ENCODE measurements at regions not wholly inside any gene's neighbourhood (a gene's known extent, or its start where the extent isn't known, plus 50 kb on each side); places are given as distances from the start of the nearest gene placed in this dataset.
A peak's percentile ranks its signal among the peaks of the same experiment; 100 is the strongest.

GRCh38 chr13:107157271-107157670 lies 589.3 kb upstream of the ARGLU1 start:
- ChIA-PET POLR2A (ENCODE audit: unreplicated experiment) (no interaction called here), CTCF (interaction anchor here (0.6 kb wide), 1 partner anchor 45 kb away, joined by 5 read pairs; no protein-coding TSS in a partner anchor)
- H3K9me3 ChIP-seq (ENCODE audit: low read length): no peaks in the 10 kb centered on the region
- no peaks in the 10 kb centered on the region for H3K9me2 ChIP-seq (replicated peaks; ENCODE audit: low read length)
- H3K27ac ChIP-seq (ENCODE audit: low read length): no peak overlapping the region
- H3K36me3 ChIP-seq (ENCODE audit: low read depth, low read length): no peaks in the 10 kb centered on the region
- ATAC-seq (no peak), DNase-seq (no peak)
- no peaks in the 10 kb centered on the region for H4K20me1 ChIP-seq (ENCODE audit: low read length)
- no peak overlapping the region for H3K4me2 ChIP-seq (ENCODE audit: low read length)
- intact Hi-C loops (cut with micrococcal nuclease): no loop called here
- H3K4me1 ChIP-seq (ENCODE audit: insufficient read depth, low read length): no peaks in the 10 kb centered on the region
- H3K9ac ChIP-seq (ENCODE audit: low read length): no peak overlapping the region
- H2AFZ ChIP-seq (ENCODE audit: low read length): no peak overlapping the region
- no TSS peak for BruUV-seq (replicated peaks)
- H3F3A ChIP-seq (ENCODE audit: low read length, unreplicated experiment): no peaks in the 10 kb centered on the region
- no peak for TF ChIP-seq EZH2phosphoT487 (IDR thresholded peaks at IDR 0.05; ENCODE audit: borderline replicate concordance, low read length)
- TF ChIP-seq CTCF (conservative IDR thresholded peaks at IDR 0.05; ENCODE audit: low read depth, low read length): no peak
- no peak for TF ChIP-seq EZH2 (IDR thresholded peaks at IDR 0.05; ENCODE audit: low read length, unreplicated experiment)
- peaks cover 9% of the 10 kb centered on the region; the same call in 1 of the 2 replicates for H3K27me3 ChIP-seq (ENCODE audit: low read length)
- no peaks in the 10 kb centered on the region for H3K79me2 ChIP-seq (ENCODE audit: low read length)
- no peak overlapping the region for H3K4me3 ChIP-seq (ENCODE audit: low read length)

GRCh38 chr13:107144432-107144831 lies 576.5 kb upstream of the ARGLU1 start:
- peaks cover 15% of the 10 kb centered on the region for H3K27me3 ChIP-seq (ENCODE audit: low read length)
- ATAC-seq: no peak
- H2AFZ ChIP-seq (ENCODE audit: low read length): no peak overlapping the region
- H3K9ac ChIP-seq (ENCODE audit: low read length): no peak overlapping the region
- POLR2A ChIA-PET (ENCODE audit: unreplicated experiment): no interaction called here
- H3F3A ChIP-seq (ENCODE audit: low read length, unreplicated experiment): no peaks in the 10 kb centered on the region
- no peak for TF ChIP-seq EZH2 (IDR thresholded peaks at IDR 0.05; ENCODE audit: low read length, unreplicated experiment)
- TF ChIP-seq CTCF (conservative IDR thresholded peaks at IDR 0.05; ENCODE audit: low read depth, low read length): peak; percentile 47
- H3K9me2 ChIP-seq (replicated peaks; ENCODE audit: low read length): no peaks in the 10 kb centered on the region
- H3K4me2 ChIP-seq (ENCODE audit: low read length): no peak overlapping the region
- H3K4me1 ChIP-seq (ENCODE audit: insufficient read depth, low read length): no peaks in the 10 kb centered on the region
- no peaks in the 10 kb centered on the region for H3K9me3 ChIP-seq (ENCODE audit: low read length)
- H3K36me3 ChIP-seq (ENCODE audit: low read depth, low read length): no peaks in the 10 kb centered on the region
- peak; percentile 12 for DNase-seq
- H3K27ac ChIP-seq (ENCODE audit: low read length): no peak overlapping the region
- intact Hi-C loops (cut with micrococcal nuclease): no loop called here
- H3K79me2 ChIP-seq (ENCODE audit: low read length): no peaks in the 10 kb centered on the region
- BruUV-seq (replicated peaks): no TSS peak
- no peaks in the 10 kb centered on the region for H4K20me1 ChIP-seq (ENCODE audit: low read length)
- CTCF ChIA-PET: no interaction called here
- H3K4me3 ChIP-seq (ENCODE audit: low read length): no peak overlapping the region

- Histone ChIP-seq H2AFZ (ENCODE audit: low read length) (no peak overlapping the region), H3K4me1 (ENCODE audit: insufficient read depth, low read length) (no peaks in the 10 kb centered on the region), H4K20me1 (ENCODE audit: low read length) (no peaks in the 10 kb centered on the region), H3K9ac (ENCODE audit: low read length) (no peak overlapping the region), H3F3A (ENCODE audit: low read length, unreplicated experiment) (no peaks in the 10 kb centered on the region), H3K36me3 (ENCODE audit: low read depth, low read length) (no peaks in the 10 kb centered on the region), H3K9me2 (replicated peaks; ENCODE audit: low read length) (no peaks in the 10 kb centered on the region), H3K4me2 (ENCODE audit: low read length) (no peak overlapping the region), H3K79me2 (ENCODE audit: low read length) (no peaks in the 10 kb centered on the region), H3K27me3 (ENCODE audit: low read length) (peaks cover 11% of the 10 kb centered on the region), H3K4me3 (ENCODE audit: low read length) (no peak overlapping the region), H3K27ac (ENCODE audit: low read length) (no peak overlapping the region), H3K9me3 (ENCODE audit: low read length) (no peaks in the 10 kb centered on the region)
- BruUV-seq (replicated peaks): no TSS peak
- ChIA-PET POLR2A (ENCODE audit: unreplicated experiment) (no interaction called here), CTCF (no interaction called here)
- ATAC-seq: no peak
- no peak for TF ChIP-seq EZH2phosphoT487 (IDR thresholded peaks at IDR 0.05; ENCODE audit: borderline replicate concordance, low read length)
- TF ChIP-seq EZH2 (IDR thresholded peaks at IDR 0.05; ENCODE audit: low read length, unreplicated experiment): no peak
- TF ChIP-seq CTCF (conservative IDR thresholded peaks at IDR 0.05; ENCODE audit: low read depth, low read length): no peak
- intact Hi-C loops (cut with micrococcal nuclease): no loop called here
- no peak for DNase-seq
These were observed 573.8 kb upstream of the ARGLU1 start for GRCh38 chr13:107141767-107142166.

Measured in PC-3 (cell line).